ENCODE measurements at regions not wholly inside any gene's neighbourhood (a gene's known extent, or its start where the extent isn't known, plus 50 kb on each side); places are given as distances from the start of the nearest gene placed in this dataset.

DNA sequence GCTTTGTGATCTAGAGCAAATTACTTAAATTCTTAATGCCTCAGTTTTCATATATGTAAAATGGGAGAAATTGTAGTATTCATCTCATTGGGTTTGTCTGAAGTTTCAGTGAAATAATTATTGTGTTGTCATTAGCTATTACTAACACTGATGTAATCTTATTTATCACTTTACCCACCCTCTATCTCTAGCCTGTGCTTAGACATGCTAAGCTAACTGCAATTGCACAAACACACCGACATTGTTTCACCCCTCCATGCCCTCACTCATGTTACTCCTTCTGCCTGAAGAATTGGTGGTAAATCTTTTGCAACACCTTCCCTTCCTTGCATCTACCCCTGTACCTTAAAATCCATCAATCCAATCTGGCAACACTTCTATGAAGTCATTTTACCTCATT, 241.6 kb downstream of the BCAT1 start:
- CTCF ChIA-PET: no interaction called here
- Histone ChIP-seq H2BK5ac (ENCODE audit: low read depth, low read length, poor library complexity, severe bottlenecking) (no peak overlapping the region), H4K8ac (ENCODE audit: low read depth in 2 of 2, low read length in 2 of 2) (no peak overlapping the region), H2BK20ac (ENCODE audit: low read depth, low read length) (no peak overlapping the region), H3K9me3 (ENCODE audit: control insufficient read depth, insufficient read depth, low read length) (no peaks in the 10 kb centered on the region), H2AK9ac (replicated peaks; ENCODE audit: low read depth, low read length, poor library complexity) (no peak overlapping the region), H3K18ac (ENCODE audit: low read depth, low read length) (no peak overlapping the region), H3K4me3 (ENCODE audit: insufficient read depth, low read depth, low read length) (no peak overlapping the region), H3K4me2 (ENCODE audit: low read depth, low read length) (no peak overlapping the region), H3K4ac (ENCODE audit: low read depth, low read length) (no peak overlapping the region), H3K27ac (ENCODE audit: insufficient read depth, low read length) (no peak overlapping the region), H3K36me3 (ENCODE audit: control insufficient read depth, insufficient read depth, low read length) (no peaks in the 10 kb centered on the region), H4K20me1 (ENCODE audit: insufficient read depth, low read length) (no peaks in the 10 kb centered on the region), H4K91ac (ENCODE audit: insufficient read depth, low read depth, low read length) (no peak overlapping the region), H2BK15ac (ENCODE audit: low read depth, low read length) (no peak overlapping the region), H3K9me1 (ENCODE audit: insufficient read depth, low read length) (no peaks in the 10 kb centered on the region), H3K27me3 (ENCODE audit: control insufficient read depth, insufficient read depth, low read length) (no peaks in the 10 kb centered on the region), H2AFZ (replicated peaks; ENCODE audit: low read length, poor library complexity) (no peak overlapping the region), H3K4me1 (ENCODE audit: control insufficient read depth, insufficient read depth, low read length) (no peaks in the 10 kb centered on the region; the same call in 1 of the 2 replicates), H3K23ac (ENCODE audit: low read depth, low read length) (no peak overlapping the region), H3K14ac (replicated peaks; ENCODE audit: low read depth, low read length) (no peak overlapping the region), H3K79me1 (ENCODE audit: low read depth in 1 of 2, low read length in 2 of 2) (no peaks in the 10 kb centered on the region), H4K5ac (ENCODE audit: low read depth, low read length) (no peak overlapping the region), H3K56ac (ENCODE audit: extremely low read depth, insufficient read depth, low read length) (no peak overlapping the region), H2AK5ac (ENCODE audit: low read depth, low read length) (no peak overlapping the region), H2BK120ac (ENCODE audit: low read depth, low read length) (no peak overlapping the region), H3K9ac (ENCODE audit: low read depth, low read length) (no peak overlapping the region)
- intact Hi-C loops (cut with micrococcal nuclease): no loop called here
- TF ChIP-seq MAFK (IDR thresholded peaks at IDR 0.05; ENCODE audit: low read depth, low read length) (no peak), MXI1 (IDR thresholded peaks at IDR 0.05; ENCODE audit: borderline replicate concordance, low read depth, low read length) (no peak), CEBPB (IDR thresholded peaks at IDR 0.05; ENCODE audit: low read depth, low read length) (no peak), NFE2L2 (IDR thresholded peaks at IDR 0.05; ENCODE audit: low read depth, low read length) (no peak), POLR2A (IDR thresholded peaks at IDR 0.05; ENCODE audit: low read depth, low read length) (no peak), BHLHE40 (IDR thresholded peaks at IDR 0.05; ENCODE audit: low read depth, low read length) (no peak), SMC3 (IDR thresholded peaks at IDR 0.05; ENCODE audit: low read depth, low read length) (no peak), FOS (IDR thresholded peaks at IDR 0.05; ENCODE audit: low read depth, low read length) (no peak), RCOR1 (IDR thresholded peaks at IDR 0.05; ENCODE audit: insufficient replicate concordance, low read length) (no peak), RFX5 (IDR thresholded peaks at IDR 0.05; ENCODE audit: low read depth, low read length) (no peak), MAZ (IDR thresholded peaks at IDR 0.05; ENCODE audit: borderline replicate concordance, low read depth, low read length) (no peak), RAD21 (IDR thresholded peaks at IDR 0.05; ENCODE audit: low read length) (no peak), CHD1 (IDR thresholded peaks at IDR 0.05; ENCODE audit: low read depth, low read length) (no peak)
- TF ChIP-seq, protein P1, sequence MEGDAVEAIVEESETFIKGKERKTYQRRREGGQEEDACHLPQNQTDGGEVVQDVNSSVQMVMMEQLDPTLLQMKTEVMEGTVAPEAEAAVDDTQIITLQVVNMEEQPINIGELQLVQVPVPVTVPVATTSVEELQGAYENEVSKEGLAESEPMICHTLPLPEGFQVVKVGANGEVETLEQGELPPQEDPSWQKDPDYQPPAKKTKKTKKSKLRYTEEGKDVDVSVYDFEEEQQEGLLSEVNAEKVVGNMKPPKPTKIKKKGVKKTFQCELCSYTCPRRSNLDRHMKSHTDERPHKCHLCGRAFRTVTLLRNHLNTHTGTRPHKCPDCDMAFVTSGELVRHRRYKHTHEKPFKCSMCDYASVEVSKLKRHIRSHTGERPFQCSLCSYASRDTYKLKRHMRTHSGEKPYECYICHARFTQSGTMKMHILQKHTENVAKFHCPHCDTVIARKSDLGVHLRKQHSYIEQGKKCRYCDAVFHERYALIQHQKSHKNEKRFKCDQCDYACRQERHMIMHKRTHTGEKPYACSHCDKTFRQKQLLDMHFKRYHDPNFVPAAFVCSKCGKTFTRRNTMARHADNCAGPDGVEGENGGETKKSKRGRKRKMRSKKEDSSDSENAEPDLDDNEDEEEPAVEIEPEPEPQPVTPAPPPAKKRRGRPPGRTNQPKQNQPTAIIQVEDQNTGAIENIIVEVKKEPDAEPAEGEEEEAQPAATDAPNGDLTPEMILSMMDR (conservative IDR thresholded peaks at IDR 0.05; ENCODE audit: low read depth, low read length): no peak
- TF ChIP-seq, protein P2, sequence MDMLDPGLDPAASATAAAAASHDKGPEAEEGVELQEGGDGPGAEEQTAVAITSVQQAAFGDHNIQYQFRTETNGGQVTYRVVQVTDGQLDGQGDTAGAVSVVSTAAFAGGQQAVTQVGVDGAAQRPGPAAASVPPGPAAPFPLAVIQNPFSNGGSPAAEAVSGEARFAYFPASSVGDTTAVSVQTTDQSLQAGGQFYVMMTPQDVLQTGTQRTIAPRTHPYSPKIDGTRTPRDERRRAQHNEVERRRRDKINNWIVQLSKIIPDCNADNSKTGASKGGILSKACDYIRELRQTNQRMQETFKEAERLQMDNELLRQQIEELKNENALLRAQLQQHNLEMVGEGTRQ (IDR thresholded peaks at IDR 0.05; ENCODE audit: low read depth, low read length): no peak
- TF ChIP-seq, protein P3, sequence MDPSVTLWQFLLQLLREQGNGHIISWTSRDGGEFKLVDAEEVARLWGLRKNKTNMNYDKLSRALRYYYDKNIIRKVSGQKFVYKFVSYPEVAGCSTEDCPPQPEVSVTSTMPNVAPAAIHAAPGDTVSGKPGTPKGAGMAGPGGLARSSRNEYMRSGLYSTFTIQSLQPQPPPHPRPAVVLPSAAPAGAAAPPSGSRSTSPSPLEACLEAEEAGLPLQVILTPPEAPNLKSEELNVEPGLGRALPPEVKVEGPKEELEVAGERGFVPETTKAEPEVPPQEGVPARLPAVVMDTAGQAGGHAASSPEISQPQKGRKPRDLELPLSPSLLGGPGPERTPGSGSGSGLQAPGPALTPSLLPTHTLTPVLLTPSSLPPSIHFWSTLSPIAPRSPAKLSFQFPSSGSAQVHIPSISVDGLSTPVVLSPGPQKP (IDR thresholded peaks at IDR 0.05; ENCODE audit: borderline replicate concordance, low read depth, low read length): no peak
- DNase-seq (no peak), ATAC-seq (ENCODE audit: low read depth) (no peak)
- in situ Hi-C loops (cut with MboI; ENCODE audit: low sequenced_read_pairs): no loop called here
- BruUV-seq (replicated peaks): no TSS peak
- POLR2A ChIA-PET (ENCODE audit: unreplicated experiment): no interaction called here
- WGBS, 2 experiments (ENCODE audit: extremely low coverage in 2 of 2, insufficient read length in 1 of 2): no CpG with 5 or more reads among the region's 1 CpG
- dilution Hi-C loops (cut with HindIII; ENCODE audit: low sequenced_read_pairs, unreplicated experiment): no loop called here

Measured in IMR-90 (cell line).